Cardiac septum (tissue), 1 donor: ENCODE measurements at regions not wholly inside any gene's neighbourhood (a gene's known extent, or its start where the extent isn't known, plus 50 kb on each side); places are given as distances from the start of the nearest gene placed in this dataset.

Experiments used
- DNase-seq: peaks from one replicate; pipeline ENCODE4 v3.0.0-alpha.2; 2020; ENCODE audit warnings: low spot score
- intact Hi-C: fragments of 100-400 bp; cut with DNase I; formaldehyde crosslinking; loops from one replicate; pipeline ENCODE4 v1.14.0; 2022
- donor health status: DM: no; HTN: no; CAD: no.

DNA sequence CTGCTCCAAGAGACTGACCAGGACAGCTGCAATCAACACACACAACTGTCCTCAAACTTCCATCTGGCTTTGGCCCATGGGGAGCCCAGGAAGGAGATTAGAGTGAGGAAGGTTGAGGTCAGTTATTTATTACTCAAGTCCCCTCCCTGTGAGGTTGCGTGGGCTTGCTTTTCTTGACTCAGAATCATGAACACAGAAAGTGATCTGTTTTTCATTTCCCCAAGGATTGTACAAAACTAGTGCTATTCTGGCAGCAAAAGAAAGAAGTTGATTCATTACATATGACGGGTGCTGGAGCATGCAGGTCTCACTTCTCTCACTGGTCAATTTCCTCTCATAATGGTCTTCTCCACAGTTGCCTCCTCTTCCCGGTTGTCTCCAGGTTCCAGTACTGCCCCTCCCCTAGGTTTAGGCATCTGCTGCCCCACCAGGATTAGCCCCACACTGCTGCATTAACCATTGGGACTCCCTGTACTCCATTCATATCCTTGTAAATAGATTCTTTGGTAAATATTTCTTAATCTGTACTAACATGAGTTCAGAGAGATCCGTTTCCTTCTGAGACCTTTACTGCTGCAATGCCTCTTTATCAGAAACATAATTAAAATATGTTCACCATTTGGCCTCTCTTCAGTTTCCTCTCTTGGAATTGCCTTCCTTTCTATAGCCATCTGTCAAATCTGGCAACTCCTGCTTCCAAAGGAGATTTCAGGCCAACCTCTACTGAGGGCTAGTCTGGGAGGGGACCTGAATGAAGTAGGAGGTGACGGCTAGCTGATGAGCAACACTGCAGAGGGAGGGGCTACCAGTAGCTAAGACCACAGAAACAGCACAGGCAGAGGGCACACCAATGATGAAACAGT, 888.8 kb downstream of the QKI start:
- DNase-seq, result no peak
- intact Hi-C loops, result no loop called here

DNA sequence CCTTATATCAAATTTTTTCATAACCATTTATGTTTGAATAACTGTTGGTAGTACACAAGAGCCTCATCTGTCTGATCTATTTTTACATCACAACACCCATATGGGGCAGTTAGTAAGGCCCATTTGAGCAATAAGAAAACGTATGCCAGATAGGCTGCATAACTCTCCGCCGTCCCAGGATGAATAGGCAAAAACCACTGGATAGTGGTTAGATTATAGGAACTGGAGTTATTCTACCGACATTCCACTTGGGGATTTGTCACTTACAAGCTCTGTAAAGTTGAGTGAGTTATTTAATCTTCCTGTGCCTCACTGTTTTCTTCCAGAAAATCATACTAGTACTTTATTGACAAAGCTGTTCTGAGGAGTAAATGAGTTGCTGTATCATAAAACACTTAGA, 881.9 kb downstream of the QKI start:
- no peak for DNase-seq
- intact Hi-C loops, result no loop called here

DNA sequence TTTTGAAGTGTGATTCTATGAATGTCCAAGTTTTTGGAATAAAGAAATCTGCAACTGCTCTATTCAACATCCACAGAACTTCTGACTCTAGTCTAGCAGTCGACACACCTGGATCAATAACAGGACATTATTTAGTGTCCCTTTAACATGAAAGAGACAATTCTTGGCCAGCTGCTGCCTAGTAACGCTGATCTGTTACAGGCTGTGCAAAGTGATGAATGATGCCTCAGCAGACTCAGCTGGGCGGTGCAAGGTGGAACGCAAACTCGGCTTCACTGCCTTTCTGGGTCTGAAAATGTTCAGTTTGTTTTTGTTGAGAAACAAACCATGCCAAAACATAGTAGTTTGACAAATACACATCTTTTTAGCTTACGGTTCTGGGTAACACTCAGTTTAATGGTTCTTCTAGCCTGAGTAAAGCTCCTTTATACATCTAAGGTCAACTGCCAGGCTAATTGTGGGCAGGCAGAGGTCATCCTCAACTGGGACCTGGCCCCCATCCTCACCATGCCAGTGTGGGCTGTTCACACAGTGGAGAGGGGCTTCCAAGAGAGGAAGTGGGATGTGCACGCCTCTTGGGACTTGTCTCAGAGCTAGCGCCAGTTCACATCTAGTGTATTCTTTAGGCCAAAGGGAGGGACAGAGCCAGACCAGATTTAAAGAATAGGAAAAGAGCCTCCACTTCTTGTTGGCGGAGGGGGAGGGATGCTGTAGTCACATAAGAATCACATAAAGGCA, 879.7 kb downstream of the QKI start:
- intact Hi-C loops, result no loop called here
- DNase-seq, result no peak

DNA sequence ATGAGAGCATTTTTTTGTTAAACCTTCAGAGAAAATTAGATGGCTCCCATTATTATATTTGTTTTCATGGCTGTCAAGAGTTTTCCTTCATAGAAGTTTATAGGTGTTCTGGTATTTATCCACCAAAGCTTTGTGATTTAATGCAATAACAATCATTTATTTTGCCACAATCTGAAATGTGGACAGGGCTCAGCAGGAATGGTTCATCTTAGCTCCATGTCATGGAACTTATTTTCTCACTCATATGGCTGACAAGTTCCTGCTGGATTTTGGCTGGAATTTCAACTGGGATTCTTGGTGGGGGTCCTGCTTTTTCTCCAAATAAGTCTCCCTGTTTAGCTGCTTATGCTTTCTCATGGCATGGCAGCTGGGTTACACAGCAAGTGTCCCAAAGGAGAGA, 876.7 kb downstream of the QKI start:
- no peak for DNase-seq
- intact Hi-C loops, result no loop called here

DNA sequence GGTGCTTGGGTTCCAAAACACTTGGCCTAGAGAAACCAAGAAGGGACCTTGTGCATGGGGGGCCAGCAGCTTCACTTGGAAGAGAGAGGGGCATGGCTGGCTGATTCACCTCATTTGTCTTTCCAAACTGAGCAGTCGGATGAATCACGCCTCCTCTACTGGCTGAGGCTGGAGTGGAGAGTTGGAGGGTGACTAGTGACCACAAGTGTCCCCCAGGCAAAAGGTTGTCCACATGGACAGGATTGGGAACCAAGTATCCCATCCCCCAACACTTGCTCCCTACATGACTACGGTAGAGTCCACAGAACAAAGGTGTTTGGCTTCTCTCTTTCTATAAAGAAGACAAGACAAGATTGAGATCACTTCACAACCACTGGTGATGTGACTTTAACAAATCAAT, 875.6 kb downstream of the QKI start:
- intact Hi-C loops, result no loop called here
- no peak for DNase-seq

DNA sequence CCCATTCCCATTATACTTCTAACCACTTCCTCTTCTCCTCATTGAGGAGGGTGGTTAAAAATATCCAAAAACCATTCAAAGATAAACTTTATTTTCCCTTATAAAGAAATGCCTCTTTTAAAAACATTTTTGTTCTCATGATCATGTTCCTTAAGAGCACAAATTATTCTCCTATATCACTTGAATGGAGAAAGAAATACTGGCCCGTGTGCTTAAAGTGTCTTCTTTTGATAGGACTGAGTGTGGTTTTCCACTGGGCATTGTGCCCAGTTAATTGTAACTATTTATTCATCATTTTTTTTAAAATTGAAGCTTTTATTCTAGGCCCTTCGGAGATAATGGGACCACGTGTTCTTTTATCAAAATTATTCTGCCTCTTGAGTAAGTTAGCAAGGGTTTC, 871.5 kb downstream of the QKI start:
- no peak for DNase-seq
- intact Hi-C loops, result no loop called here

DNA sequence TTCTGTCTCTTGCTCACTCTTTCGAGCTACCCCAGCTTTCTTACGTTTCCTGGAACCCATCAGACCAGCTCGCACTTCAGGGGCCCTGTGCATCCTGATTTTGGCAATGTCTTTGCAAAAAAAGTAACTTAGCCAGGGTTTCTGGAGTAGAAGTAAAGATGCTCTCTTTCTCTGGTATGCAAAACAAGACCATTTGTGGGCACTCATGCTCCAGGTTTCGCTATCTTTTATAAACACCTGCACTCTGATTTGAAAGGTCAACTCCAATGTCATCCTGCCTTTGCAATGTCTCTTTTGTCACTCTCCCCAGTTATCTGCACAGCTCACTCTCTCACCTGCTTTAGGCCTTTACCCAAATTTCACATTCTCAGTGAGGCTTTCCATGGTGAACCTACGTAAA, 869.1 kb downstream of the QKI start:
- no peak for DNase-seq
- intact Hi-C loops, result no loop called here

DNA sequence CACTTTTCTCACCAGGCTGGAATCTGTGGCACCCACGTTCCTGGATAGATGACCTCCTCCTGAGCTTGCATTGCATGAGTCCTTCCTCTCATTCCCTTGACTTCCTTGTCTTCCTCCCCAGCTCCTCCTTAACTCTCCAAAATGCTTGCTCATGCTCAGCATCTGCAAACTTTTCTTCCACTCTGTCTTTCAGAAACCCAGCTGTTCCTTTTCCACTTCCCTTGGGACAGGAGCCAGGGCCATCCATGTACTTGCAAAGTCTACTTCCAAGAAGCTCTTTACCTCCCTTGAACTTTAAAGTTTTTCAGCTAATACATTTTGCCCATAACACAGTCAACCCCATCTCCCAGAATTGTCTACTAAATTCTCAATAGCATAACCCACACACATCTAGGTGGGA, 861.7 kb downstream of the QKI start:
- intact Hi-C loops, result no loop called here
- no peak for DNase-seq

DNA sequence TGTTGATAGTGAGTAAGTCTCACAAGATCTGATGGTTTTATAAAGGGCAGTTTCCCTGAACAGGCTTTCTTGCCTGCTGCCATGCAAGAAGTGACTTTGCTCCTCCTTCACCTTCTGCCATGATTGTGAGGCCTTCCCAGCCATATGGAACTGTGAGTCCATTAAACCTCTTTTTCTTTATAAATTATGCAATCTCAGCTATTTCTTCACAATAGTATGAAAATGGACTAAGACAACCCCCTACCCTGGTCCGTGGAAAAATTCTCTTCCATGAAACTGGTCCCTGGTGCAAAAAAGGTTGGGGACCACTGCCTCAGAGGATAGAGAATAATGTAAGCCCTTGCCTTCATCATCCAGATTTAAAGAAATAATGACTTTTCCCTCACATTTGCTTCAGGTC, 861.3 kb downstream of the QKI start:
- intact Hi-C loops, result no loop called here
- no peak for DNase-seq

DNA sequence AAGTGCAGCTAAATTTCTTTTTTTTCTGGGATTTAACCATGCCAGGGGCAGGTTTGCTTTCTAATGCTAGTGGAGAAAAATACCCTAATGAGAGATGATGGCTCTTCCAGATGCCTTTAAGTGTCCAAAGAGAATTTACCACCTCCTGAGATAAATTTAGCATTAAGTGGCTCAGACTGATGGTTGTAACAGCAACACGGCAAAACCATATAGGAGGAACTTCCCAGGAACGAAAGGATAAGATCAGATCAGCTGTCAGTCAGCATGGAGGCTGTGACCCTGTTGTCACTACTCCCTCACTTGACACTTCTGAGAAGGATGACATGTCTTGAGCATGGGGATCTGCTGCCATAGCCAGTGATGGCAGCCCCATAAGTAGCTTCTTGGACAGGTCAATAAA, 860.0 kb downstream of the QKI start:
- intact Hi-C loops, result no loop called here
- DNase-seq, result no peak

DNA sequence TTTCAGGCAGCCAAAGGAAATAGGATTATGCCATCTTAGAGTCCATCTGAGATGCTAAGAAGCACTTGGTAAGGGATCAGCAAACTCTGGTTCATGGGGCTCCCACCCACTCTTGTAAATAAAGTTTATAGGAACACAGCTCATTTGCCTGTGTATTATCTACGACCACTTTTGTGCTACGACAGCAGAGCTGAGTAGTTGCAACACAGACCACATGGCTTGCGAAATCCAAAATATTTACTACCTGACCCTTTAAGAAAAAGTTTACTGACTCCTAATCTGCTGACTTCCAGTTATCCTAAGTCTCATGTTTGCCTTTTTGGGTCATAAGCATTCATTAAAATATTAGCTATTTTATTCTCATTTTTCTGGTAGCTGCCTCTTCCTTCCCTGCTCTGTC, 859.0 kb downstream of the QKI start:
- no peak for DNase-seq
- intact Hi-C loops, result no loop called here

DNA sequence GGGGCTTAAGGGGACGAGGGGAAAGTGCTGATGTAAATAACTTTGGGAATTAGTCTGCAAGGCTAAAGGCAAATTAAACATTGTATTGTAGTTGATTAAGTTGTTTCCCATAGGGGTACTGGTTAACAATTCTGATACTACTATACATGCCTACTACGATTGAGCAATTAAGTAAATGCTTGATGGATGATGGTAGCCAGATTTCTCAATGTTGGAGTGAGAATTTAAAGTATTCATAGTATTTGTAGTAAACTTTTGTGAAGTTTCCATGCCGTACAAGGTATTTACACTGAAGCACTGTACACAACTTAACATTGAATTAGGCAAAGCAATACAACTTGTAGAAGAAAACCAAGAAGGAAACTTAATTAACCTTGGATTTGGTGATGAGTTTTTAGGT, 852.3 kb downstream of the QKI start:
- no peak for DNase-seq
- intact Hi-C loops, result no loop called here

DNA sequence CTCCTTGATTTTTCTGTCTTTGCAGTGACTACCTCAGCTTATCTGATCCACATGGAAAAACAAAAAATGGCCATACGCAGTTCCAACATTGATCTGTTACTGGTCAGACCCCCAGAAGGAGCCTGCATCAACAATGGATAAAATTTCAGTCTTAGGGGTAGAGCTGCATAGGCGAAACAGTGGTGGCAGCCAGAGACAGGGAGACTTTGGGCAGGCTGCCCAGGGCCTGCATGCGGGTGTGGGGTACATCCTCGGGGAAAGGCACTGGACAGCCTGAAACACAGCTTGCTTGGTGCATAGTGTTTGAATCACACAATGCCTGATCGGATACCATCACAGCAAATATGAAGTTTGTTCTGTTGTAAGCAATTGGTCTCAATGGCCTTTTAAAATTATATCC, 847.8 kb downstream of the QKI start:
- DNase-seq, result no peak
- intact Hi-C loops, result no loop called here

DNA sequence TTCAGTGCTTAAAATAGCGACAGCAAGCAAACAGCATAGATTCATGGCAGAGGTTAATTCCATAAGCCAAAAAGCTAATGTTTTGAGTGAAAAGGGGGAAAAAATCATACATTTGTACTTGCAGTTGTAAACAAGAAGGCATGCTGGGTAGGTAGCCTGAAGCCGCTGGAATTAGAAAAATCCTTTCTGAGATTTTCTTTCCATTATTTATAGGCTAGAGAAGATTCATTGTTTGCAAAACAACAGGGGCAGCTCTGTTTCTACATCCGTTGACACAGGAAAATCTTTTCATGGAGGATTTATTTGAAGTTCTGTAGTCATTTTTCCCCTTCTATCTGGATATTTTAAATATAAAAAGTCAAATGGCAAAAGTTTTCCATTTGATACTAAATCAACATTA, 843.9 kb downstream of the QKI start:
- intact Hi-C loops, result no loop called here

DNA sequence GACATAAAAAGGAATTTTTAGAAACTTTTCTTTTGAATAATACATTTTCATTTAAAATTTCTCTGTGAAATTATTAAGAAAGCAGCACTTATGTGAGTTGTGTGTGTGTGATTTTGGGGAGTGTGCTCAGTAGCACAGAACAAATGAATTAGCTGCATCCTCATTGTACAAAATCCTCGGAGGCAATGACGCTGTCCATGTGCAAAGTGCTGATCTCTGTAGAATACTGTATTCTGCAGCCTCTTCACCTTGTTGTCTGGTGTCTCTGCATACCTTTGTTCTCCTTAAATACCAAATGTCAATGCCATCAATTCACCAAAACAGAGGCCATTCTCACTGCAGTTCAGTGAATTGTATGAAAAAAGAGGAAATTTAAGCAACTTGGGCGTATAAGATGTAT, 838.4 kb downstream of the QKI start:
- no peak for DNase-seq
- intact Hi-C loops, result no loop called here

More for the DNA sequence above, 843.9 kb downstream of the QKI start:
- no peak for DNase-seq

DNA sequence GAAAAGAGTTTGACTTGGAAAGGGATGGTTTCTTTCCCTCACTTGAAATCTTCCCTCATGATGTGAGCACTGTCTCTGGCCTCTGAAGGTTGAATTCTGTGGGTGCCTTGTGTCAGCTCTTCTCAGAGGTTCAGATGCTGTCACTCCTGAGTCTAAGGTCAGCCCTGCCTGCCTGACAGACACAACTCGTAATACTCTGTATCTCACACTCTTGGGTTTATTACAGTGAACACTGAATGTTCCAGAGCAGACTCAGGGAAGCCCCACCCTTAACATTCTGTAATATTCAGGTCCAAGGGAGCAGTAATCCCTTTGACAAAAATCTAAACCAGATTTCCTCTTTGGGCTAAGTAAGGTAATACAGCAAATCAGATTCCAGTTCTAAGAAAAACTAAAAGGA, 837.8 kb downstream of the QKI start:
- intact Hi-C loops, result no loop called here
- DNase-seq, result no peak

DNA sequence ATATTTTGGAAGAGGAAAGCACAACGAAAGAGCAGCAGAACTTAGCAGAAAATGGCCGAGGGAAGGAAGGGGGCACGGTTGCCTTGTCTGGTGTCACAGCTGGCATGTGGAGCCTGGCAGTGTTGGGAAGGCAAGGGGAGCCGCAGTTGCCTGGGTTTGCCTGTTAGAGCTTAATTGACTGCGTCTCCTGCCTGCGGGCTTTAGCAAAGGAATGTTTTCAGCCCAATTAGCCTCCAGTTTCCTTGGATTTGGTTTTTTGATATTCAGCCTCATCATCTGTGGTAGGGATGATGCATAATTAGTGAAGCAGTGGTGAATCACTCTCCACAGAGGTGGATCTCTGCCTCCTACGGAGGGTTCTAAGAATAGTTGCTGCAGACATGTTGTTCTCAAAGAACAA, 832.6 kb downstream of the QKI start:
- intact Hi-C loops, result no loop called here
- DNase-seq, result no peak

DNA sequence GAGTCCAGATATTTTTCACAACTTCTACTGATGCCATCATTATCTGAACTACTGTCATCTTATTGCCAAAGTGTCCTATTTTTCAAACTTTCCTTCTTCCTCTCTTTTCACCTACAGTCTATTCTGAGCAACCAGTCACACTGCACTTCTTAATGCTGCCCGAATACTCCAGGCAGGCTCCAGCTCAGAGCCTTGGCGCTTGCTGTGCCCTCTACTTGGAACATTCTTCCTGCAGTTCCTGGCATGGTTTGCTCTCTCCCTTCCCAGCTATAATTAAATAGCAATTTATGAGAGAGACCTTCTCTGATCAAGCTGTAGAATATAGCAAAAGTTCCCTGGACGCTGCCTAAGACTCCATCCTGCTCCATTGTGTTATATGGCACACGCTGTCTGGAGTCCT, 831.6 kb downstream of the QKI start:
- DNase-seq, result no peak
- intact Hi-C loops, result no loop called here

DNA sequence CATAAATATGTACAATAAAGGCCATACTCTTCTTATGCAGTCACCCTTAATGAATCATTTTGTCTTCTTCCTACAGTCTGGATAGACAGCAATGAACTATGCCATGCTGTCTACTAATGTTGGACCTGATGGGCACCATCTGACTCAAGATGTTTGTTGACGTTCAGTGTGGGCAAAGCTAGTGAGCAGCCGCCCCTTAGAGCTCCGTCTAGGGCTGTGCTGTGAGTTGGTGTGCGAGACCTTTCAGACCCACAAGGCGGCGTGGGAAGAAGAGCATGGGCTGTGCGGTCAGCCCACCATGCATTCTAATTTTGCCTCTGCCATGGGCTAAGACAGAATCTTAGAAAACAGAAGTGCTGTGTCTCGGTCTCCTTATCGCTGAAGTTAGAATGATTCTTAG, 829.4 kb downstream of the QKI start:
- no peak for DNase-seq
- intact Hi-C loops, result no loop called here

DNA sequence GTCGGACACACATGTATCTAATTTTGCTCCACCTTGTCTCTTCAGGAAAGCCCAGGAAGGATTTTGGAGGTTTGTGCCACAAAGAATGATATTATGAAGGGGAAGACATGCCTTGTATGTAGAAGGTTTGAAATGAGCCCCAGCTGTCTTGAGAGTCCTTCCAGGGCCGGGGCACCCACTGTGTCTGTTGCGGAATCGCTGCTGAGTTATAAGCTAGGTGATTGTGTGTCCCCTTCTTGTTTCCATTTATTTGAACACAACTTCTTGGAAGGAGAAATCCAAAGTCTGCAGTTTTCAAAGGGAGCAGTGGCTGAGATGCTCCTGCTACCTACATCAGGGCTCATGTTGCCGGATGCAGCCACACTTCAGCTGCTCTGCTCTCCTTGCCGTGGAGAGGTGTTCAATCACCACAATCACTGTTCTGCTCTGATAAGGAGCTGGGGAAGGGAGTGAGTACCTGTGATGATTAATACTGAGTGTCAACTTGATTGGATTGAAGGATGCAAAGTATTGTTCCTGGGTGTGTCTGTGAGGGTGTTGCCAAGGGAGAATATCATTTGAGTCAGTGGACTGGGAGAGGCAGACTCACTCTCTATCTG, 828.6 kb downstream of the QKI start:
- DNase-seq, result no peak
- intact Hi-C loops, result no loop called here

DNA sequence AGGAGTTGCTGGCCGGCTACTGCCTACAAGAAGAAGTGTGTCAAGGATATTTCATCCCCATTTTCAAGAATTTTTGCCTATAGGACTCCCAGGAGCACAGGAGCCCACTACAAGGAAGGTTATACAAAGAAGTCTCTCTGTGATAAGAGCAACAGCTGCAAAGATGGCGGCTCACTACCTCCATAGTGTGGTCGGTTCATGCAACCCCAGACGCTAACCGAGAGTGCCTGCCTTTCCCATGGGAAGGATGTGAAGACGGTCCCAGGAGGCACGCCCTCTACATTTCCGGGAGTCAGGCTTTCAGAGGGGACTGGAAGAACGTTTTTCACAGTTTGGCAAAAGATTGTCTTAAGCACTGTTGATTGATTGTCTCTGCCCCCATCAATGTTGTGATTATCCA, 816.3 kb downstream of the QKI start:
- intact Hi-C loops, result no loop called here
- DNase-seq, result no peak
